ENCODE measurements at regions not wholly inside any gene's neighbourhood (a gene's known extent, or its start where the extent isn't known, plus 50 kb on each side); places are given as distances from the start of the nearest gene placed in this dataset.
A peak's percentile ranks its signal among the peaks of the same experiment; 100 is the strongest.

GRCh38 chr3:74506246-74506645 lies 108.2 kb downstream of the CNTN3 start:
- no peak for DNase-seq

DNA sequence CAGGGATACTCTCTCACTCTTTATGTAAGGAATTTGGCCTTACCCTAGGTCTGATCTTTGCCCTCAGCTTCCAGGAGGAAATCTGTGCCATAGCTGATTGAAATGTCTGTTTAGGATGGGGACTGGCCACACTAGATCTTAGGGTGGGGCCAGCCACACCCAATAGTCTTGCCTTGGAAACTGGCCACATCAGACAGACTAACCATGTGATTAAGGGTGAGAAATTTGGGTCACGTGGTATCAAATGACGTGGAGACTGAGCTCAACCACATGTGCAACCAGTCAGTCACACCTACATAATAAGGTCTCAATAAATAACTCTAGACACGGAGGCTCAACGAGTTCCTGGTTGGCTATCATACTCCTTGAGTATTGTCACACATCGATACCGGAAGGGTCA lies 113.5 kb downstream of the CNTN3 start:
- no peak for DNase-seq

GRCh38 chr3:74500257-74500656 lies 114.2 kb downstream of the CNTN3 start:
- no peak for DNase-seq

GRCh38 chr3:74491874-74492273 lies 122.6 kb downstream of the CNTN3 start:
- DNase-seq, result no peak

DNA sequence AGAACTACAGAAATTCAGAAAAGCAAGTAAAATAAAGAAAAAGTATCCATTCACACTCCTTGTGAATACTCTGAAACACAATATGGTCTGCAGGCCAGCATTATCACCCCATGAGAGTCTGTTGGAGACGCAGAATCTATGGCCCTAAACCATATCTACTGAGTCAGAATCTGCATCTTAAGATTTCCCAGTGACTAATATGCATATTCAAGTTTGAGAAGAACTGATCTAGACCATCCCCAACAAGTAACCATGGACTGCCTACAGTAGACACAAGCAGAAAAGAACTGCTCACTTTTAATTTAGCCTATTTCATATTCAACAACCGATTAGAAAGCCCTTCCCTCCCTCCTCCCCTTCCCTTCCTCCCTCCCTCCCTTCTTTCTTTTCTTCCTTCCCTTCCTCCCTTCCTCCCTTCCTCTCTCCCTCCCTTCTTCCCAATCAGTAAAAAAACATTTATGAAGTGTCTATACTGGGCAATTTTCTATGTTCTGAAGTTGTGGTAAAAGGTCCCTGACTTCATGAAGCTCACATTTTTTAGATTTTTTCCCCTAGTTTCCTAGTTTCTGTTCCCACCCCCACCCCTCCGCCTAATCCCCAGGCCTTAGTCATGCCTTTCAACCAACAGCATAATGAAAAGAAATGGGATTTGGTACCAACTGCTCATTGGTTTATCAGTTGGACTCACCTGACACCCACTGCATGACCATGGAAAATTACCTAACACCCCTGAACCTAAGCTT lies 125.2 kb downstream of the CNTN3 start:
- peak; percentile 76 for DNase-seq

DNA sequence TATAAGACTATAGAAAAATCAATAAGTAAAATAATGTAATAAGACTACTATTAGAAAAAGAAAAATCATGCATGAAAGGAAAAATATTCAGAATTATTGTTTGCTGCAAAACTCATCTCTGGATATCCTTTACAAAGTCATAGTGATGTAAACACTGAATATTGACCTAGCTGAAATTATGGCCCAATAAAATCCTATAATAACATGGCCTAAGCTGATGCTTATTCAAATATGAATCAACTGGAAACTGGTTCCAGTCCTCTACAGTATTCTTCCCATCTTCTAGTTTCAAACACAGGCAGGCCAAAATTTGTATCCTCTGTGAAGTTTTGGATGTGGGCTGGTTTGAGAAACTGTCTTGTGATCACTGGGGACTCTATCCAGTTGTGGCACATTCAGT lies 134.5 kb downstream of the CNTN3 start:
- no peak for DNase-seq

GRCh38 chr3:74470313-74470712 lies 144.1 kb downstream of the CNTN3 start:
- no peak for DNase-seq

DNA sequence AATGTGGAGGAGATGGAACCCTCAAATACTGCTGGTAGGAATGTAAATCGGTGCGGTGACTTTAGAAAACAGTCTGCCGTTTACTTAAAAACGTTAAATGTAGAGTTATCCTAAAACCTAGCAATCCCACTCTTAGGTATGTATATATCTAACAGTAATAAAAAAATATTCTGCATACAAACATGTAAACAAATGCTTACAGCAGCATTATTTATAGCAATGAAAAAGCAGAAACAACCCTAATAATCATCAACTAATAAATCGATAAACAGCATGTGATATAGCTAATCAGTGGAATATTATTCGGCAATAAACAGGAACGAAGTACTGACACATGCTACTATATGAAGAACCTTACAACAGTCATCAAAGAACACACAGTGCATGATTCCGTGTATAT lies 144.7 kb downstream of the CNTN3 start:
- no peak for DNase-seq

GRCh38 chr3:74469151-74469550 lies 145.3 kb downstream of the CNTN3 start:
- peak; percentile 91 for DNase-seq

GRCh38 chr3:74465715-74466410 lies 148.6 kb downstream of the CNTN3 start:
- peak; percentile 71 for DNase-seq

- DNase-seq, result no peak
Measured at GRCh38 chr3:74463515-74463914, 150.9 kb downstream of the CNTN3 start.

DNA sequence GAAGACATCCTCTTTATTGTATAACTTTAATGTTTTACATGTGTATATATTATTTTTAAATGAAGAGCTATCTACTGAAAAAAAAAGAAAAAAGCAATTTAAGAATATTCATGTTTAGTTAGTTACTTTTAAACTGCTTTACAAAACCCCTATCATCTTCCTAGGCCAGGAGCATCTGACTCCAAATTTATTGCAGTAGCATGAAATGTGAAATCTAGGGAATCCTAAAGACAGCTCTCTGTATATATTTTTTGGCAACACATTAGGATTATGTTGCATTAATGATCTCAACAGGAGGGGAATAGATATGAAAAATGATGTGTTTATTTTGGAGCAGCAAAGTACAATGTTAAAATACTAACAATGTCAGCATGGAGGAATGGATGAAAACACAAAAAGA lies 158.3 kb downstream of the CNTN3 start:
- DNase-seq, result no peak

DNA sequence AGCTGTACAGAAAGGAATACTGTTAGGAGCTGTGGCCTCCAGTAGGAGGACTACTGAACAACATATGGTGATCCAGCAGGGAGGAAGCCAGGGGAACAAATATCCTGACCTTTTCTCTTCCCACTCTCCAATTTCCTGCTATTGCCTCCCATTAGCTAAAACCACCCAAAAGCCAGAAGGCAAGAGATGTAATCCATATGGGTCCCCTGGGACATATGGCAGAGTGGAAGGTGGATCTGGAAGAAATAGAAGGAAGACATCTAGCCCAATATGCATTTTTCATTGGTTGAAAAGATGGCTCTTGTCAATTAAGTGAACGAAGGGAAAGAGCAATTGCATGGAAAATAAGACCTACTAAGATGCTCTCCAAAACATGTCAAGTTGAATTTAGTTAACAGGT lies 167.2 kb downstream of the CNTN3 start:
- no peak for DNase-seq

- DNase-seq, result peak; percentile 26
Measured at GRCh38 chr3:74445541-74445940, 168.9 kb downstream of the CNTN3 start.

DNA sequence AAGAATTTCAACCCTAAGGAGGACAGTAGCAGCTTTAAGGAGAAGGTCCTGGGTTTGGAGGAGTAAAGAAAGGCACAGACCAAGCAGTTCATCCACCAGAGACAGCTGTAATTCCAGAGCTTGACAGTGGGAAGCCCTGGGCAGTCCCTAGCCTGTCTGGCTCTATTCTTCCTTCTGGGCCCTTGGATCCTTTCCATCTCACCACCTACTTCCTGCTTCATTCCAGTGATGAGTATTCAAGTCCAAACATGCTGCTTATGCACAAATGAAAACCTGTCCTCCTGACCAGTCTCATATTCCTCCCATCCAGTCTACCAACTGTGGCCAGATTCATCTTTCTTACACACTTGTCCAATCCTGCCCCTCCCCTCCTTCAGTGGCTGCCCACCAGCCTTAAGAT lies 171.4 kb downstream of the CNTN3 start:
- DNase-seq, result peak; percentile 63

- DNase-seq, result no peak
Measured at GRCh38 chr3:74442683-74443082, 171.8 kb downstream of the CNTN3 start.

GRCh38 chr3:74442068-74442467 lies 172.4 kb downstream of the CNTN3 start:
- DNase-seq, result no peak

DNA sequence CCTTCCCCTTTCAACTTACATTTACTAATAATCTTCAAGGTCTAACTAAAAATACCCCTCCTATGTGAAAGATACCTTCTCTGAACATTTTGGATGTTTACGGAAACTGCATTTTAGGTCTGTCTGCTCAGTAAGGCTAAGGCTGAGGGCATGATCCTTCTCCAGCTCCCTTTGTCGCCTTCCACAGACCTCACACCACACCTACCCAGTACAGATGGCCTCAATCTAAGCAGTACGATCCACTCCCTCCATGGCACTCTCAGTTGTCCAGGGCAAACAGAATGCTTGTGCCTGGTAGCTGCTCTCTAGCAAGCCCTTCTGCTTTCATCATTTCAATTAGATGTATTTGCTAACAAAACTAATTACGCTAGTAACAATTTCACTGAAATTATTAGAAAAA lies 178.3 kb downstream of the CNTN3 start:
- DNase-seq, result no peak

GRCh38 chr3:74435631-74436030 lies 178.8 kb downstream of the CNTN3 start:
- DNase-seq, result no peak

DNA sequence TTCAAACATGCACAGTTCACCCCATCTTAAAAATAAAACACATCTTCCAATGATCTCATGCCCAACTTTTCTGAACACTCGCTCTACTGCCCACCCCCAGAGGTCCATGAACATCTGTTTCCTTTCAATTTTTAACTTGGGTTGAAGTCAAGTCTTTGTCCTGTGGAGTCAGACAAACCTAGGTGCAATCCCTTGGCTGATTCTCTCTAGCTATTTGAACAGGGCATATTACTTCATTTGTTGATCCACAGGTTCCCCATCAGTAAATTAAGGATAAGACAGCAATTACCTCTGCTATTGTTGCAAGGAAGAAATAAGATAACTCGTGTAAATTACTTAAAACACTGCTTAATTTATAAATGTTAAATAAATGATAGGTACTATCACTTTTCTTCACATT lies 180.1 kb downstream of the CNTN3 start:
- no peak for DNase-seq

- DNase-seq, result peak; percentile 90
Measured at GRCh38 chr3:74426571-74426970, 187.9 kb downstream of the CNTN3 start.

DNA sequence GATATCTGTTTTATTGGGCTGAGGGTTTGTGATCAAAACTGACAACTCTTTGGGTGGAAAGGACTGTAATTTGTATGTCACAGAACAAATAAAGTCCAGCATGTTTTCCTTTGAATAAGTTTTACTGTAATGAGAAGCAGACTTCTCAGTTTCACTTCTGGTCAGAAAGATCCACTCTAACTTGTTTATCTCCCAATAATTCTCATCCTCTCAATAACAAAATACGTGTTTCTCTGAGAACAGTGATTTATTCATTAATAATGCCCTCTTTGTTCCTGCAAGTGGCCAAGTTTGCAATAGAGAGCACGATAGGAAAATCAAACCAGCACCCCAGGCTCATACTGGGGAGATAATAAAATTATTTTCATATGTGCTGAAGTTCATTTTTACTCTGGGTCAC lies 190.6 kb downstream of the CNTN3 start:
- no peak for DNase-seq

GRCh38 chr3:74420538-74421124 lies 193.8 kb downstream of the CNTN3 start:
- no peak for DNase-seq

DNA sequence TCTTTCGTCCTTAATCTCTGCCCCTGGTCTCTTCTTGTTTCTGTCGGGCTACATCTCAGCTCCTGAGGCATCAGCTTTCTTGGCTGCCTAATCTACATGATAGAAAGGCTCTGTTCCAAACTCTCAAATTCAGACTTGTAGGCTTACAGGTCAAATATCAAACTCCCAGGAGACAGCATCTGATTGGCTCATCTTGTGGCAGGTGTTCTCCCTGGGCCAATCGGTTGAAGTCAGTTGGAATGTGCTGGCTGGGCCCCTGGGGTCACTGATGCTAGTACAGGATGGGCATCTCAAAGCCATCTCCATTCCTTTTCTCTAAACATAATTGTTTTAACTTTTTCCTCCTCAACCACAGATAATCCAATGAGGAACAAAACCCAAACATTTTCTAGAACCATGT lies 198.7 kb downstream of the CNTN3 start:
- DNase-seq, result no peak
